HEK293 (cell line): ENCODE measurements at regions not wholly inside any gene's neighbourhood (a gene's known extent, or its start where the extent isn't known, plus 50 kb on each side); places are given as distances from the start of the nearest gene placed in this dataset.

Source experiments
- CTCF ChIA-PET: fragments of 350-600 bp; formaldehyde crosslinking; extraction: SDS; loops from one replicate; lab custom pipeline; 2021; ENCODE audit warnings: antibody characterized with exemption; lab: Yijun Ruan, JAX
- POLR2A ChIA-PET: fragments of 300-600 bp; formaldehyde crosslinking; extraction: SDS; loops from one replicate; lab custom pipeline; 2020; ENCODE audit warnings: antibody characterized with exemption, inconsistent platforms; lab: Yijun Ruan, JAX
- H3K27ac ChIP-seq: fragments of 200-500 bp; sonication (Bioruptor generic); 2 replicates; pipeline ENCODE4 v1.5.1; 2014; ENCODE audit warnings: low read depth, low read length, control low read depth, inconsistent platforms; ENCODE audit errors: extremely low read depth
- H3K36me3 ChIP-seq, 2 experiments: fragments of 200-500 bp in 1 of 2; sonication (Bioruptor generic) in 1 of 2; 1 replicate in 1 of 2; 2 replicates in 1 of 2; pipeline ENCODE4 v1.5.1; 2014 to 2017; ENCODE audit warnings: inconsistent platforms in 2 of 2, low read length in 2 of 2; ENCODE audit not compliant: control insufficient read depth in 2 of 2, insufficient read depth in 1 of 2
- H3K4me1 ChIP-seq: fragments of 200-500 bp; sonication (Bioruptor generic); 2 replicates; pipeline ENCODE4 v1.5.1; 2014; ENCODE audit warnings: mild to moderate bottlenecking, low read length, inconsistent platforms; ENCODE audit not compliant: control insufficient read depth, insufficient read depth
- H3K4me3 ChIP-seq: 2 replicates; pipeline ENCODE4 v1.5.1; 2011; ENCODE audit warnings: low read depth, mild to moderate bottlenecking, control low read depth, low read length, moderate library complexity
- H3K9me3 ChIP-seq: fragments of 200-500 bp; sonication (Bioruptor generic); 2 replicates; pipeline ENCODE4 v1.5.1; 2014; ENCODE audit warnings: low read depth, low read length, inconsistent platforms; ENCODE audit not compliant: control insufficient read depth, insufficient read depth
- KLF8 ChIP-seq: fragments of 450-650 bp; formaldehyde crosslinking; IDR thresholded peaks from 2 replicates; pipeline ENCODE4 v1.5.1; 2016; ENCODE audit warnings: missing biosample characterization, missing genetic modification characterization
- SP2 ChIP-seq: fragments of 450-650 bp; formaldehyde crosslinking; IDR thresholded peaks from 2 replicates; pipeline ENCODE4 v1.5.1; 2016; ENCODE audit warnings: missing biosample characterization, missing genetic modification characterization
- TRIM28 ChIP-seq: IDR thresholded peaks from 2 replicates; pipeline ENCODE4 v1.6.1; 2011; ENCODE audit warnings: low read length, control low read depth, borderline replicate concordance
- WT1 ChIP-seq: fragments of 450-650 bp; formaldehyde crosslinking; IDR thresholded peaks from 2 replicates; pipeline ENCODE4 v1.5.1; 2016; ENCODE audit warnings: missing biosample characterization, missing genetic modification characterization
- YY2 ChIP-seq: fragments of 450-650 bp; formaldehyde crosslinking; IDR thresholded peaks from 2 replicates; pipeline ENCODE4 v1.5.1; 2016; ENCODE audit warnings: missing biosample characterization, missing genetic modification characterization
- ZNF16 ChIP-seq: fragments of 450-650 bp; formaldehyde crosslinking; IDR thresholded peaks from 2 replicates; pipeline ENCODE4 v1.5.1; 2016; ENCODE audit warnings: low read depth, missing biosample characterization, missing genetic modification characterization
- ZNF175 ChIP-seq: fragments of 450-650 bp; formaldehyde crosslinking; IDR thresholded peaks from 2 replicates; pipeline ENCODE4 v1.5.1; 2016; ENCODE audit warnings: missing biosample characterization, missing genetic modification characterization
- ZNF24 ChIP-seq: fragments of 450-650 bp; formaldehyde crosslinking; IDR thresholded peaks from 2 replicates; pipeline ENCODE4 v1.5.1; 2016; ENCODE audit warnings: missing biosample characterization, missing genetic modification characterization
- ZNF311 ChIP-seq: fragments of 450-650 bp; formaldehyde crosslinking; IDR thresholded peaks from 2 replicates; pipeline ENCODE4 v1.5.1; 2017; ENCODE audit warnings: missing biosample characterization, missing genetic modification characterization, borderline replicate concordance
- ZNF324 ChIP-seq: fragments of 450-650 bp; formaldehyde crosslinking; IDR thresholded peaks from 2 replicates; pipeline ENCODE4 v1.5.1; 2016; ENCODE audit warnings: missing biosample characterization, missing genetic modification characterization
- ZNF549 ChIP-seq: fragments of 450-650 bp; IDR thresholded peaks from 2 replicates; pipeline ENCODE4 v1.5.1; 2018; ENCODE audit warnings: missing biosample characterization, missing genetic modification characterization, mild to moderate bottlenecking, inconsistent platforms, moderate library complexity
- ZNF585B ChIP-seq: fragments of 450-650 bp; formaldehyde crosslinking; IDR thresholded peaks from 2 replicates; pipeline ENCODE4 v1.5.1; 2016; ENCODE audit warnings: missing biosample characterization, missing genetic modification characterization
- ZNF830 ChIP-seq: fragments of 450-650 bp; IDR thresholded peaks from 2 replicates; pipeline ENCODE4 v1.5.0; 2018; ENCODE audit warnings: missing biosample characterization, missing genetic modification characterization, low read depth, mild to moderate bottlenecking, moderate library complexity
- ZNF837 ChIP-seq: fragments of 450-650 bp; formaldehyde crosslinking; IDR thresholded peaks from 2 replicates; pipeline ENCODE4 v1.5.1; 2016; ENCODE audit warnings: missing biosample characterization, missing genetic modification characterization
- ZSCAN23 ChIP-seq: fragments of 450-650 bp; formaldehyde crosslinking; IDR thresholded peaks from 2 replicates; pipeline ENCODE4 v1.5.1; 2016; ENCODE audit warnings: missing biosample characterization, missing genetic modification characterization
- ZXDB ChIP-seq: fragments of 450-650 bp; formaldehyde crosslinking; IDR thresholded peaks from 2 replicates; pipeline ENCODE4 v1.5.1; 2016; ENCODE audit warnings: missing biosample characterization, missing genetic modification characterization
- TF ChIP-seq, protein P1 (sequence below): fragments of 450-650 bp; formaldehyde crosslinking; IDR thresholded peaks from 2 replicates; pipeline ENCODE4 v1.5.1; 2017; ENCODE audit warnings: missing biosample characterization, missing genetic modification characterization
- TF ChIP-seq, protein P2 (sequence below): fragments of 450-650 bp; formaldehyde crosslinking; IDR thresholded peaks from 2 replicates; pipeline ENCODE4 v1.5.1; 2017; ENCODE audit warnings: missing biosample characterization, missing genetic modification characterization
- TF ChIP-seq, protein P3 (sequence below): fragments of 450-650 bp; formaldehyde crosslinking; IDR thresholded peaks from 2 replicates; pipeline ENCODE4 v1.5.1; 2016; ENCODE audit warnings: missing biosample characterization, missing genetic modification characterization
- TF ChIP-seq, protein P4 (sequence below): fragments of 450-650 bp; formaldehyde crosslinking; IDR thresholded peaks from 2 replicates; pipeline ENCODE4 v1.5.1; 2017; ENCODE audit warnings: missing biosample characterization, mild to moderate bottlenecking, missing genetic modification characterization, moderate library complexity

DNA sequence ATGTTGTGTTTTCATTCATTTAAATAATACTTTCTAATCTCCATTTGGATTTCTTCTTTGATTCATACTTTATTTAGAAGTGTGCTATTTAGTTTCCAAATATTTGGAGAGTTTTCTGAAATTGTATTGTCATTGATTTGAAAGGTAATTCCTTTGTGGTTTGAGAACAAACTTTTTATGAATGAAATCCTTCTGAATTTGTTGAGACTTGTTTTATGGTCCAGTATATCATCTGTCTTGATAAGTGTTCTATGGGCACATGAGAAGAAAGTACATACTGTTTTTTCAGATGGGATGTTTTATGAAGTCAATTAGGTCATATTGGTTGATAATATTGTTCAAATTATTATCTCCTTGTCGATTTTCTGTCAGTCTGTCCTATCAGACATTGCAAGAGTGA, 953.8 kb downstream of the NR2F1-AS1 start:
- CTCF ChIA-PET: interaction anchor here (0.6 kb wide), 1 partner anchor 84 kb away, joined by 4 read pairs; no protein-coding TSS in a partner anchor
- H3K4me3 ChIP-seq: no peak overlapping the region

DNA sequence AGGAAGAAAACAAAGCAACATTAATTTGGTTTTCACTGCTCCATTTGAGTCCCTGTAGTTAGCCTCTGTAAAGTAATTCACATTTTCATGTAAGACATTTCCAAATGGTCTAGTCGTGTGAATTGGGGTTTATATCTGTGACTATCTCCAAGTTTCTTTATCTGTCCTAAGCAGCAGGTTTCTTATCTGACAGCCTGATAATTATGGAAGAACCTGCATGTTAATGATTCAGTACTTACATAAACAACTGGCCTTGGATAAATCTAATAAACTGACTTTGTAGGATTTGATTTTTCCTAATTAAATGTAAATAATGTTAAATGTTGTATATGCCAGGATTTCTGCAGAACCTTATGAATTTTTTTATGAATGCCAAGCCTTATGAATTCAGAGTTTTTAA, 964.9 kb downstream of the NR2F1-AS1 start:
- ChIA-PET POLR2A (no interaction called here), CTCF (no interaction called here)
- TF ChIP-seq, protein P1, sequence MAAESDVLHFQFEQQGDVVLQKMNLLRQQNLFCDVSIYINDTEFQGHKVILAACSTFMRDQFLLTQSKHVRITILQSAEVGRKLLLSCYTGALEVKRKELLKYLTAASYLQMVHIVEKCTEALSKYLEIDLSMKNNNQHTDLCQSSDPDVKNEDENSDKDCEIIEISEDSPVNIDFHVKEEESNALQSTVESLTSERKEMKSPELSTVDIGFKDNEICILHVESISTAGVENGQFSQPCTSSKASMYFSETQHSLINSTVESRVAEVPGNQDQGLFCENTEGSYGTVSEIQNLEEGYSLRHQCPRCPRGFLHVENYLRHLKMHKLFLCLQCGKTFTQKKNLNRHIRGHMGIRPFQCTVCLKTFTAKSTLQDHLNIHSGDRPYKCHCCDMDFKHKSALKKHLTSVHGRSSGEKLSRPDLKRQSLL (tag by site-specific recombination): no peak
- no peak for TF ChIP-seq KLF8 (tag by site-specific recombination)
- no peak for TF ChIP-seq ZNF16
- no peaks in the 10 kb centered on the region for H3K9me3 ChIP-seq
- H3K4me1 ChIP-seq: no peaks in the 10 kb centered on the region
- H3K36me3 ChIP-seq: no peaks in the 10 kb centered on the region
- no peak overlapping the region for H3K27ac ChIP-seq
- H3K4me3 ChIP-seq: no peak overlapping the region

More for the DNA sequence above, 953.8 kb downstream of the NR2F1-AS1 start:
- no peaks in the 10 kb centered on the region for H3K9me3 ChIP-seq
- no peak overlapping the region for H3K27ac ChIP-seq
- no peaks in the 10 kb centered on the region; a peak in 1 of 3 replicates for H3K36me3 ChIP-seq
- no peak for TF ChIP-seq ZNF175 (tag by site-specific recombination)
- TF ChIP-seq TRIM28: no peak
- no peaks in the 10 kb centered on the region; the same call in 1 of the 2 replicates for H3K4me1 ChIP-seq
- POLR2A ChIA-PET: no interaction called here

DNA sequence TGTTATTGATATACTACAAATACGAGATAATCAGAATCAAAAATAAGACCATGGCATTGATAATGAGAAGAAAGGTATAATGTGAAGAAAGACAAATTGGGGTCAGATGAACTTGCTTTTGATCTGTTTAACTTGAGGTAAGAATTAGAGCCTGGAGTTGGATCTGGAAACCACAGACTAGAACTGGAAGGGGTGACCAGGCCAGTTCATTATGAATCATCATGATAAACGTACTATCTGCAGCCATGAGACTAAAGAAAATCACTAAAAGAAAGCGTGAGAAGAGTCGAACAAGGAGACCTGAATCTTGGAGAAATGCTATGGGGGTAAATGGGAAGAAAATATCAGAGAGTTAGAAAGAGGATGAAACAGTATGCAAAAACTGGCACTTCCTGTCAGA, 967.5 kb downstream of the NR2F1-AS1 start:
- no peaks in the 10 kb centered on the region for H3K4me1 ChIP-seq
- TF ChIP-seq ZNF549 (tag by site-specific recombination) (no peak), YY2 (no peak), ZNF585B (tag by site-specific recombination) (no peak), ZNF311 (tag by site-specific recombination) (no peak), ZNF24 (tag by site-specific recombination) (no peak), WT1 (no peak), ZNF324 (tag by site-specific recombination) (no peak), ZNF830 (tag by site-specific recombination) (no peak), ZNF837 (no peak), ZXDB (no peak), SP2 (tag by site-specific recombination) (no peak), ZSCAN23 (tag by site-specific recombination) (no peak)
- TF ChIP-seq, protein P2, sequence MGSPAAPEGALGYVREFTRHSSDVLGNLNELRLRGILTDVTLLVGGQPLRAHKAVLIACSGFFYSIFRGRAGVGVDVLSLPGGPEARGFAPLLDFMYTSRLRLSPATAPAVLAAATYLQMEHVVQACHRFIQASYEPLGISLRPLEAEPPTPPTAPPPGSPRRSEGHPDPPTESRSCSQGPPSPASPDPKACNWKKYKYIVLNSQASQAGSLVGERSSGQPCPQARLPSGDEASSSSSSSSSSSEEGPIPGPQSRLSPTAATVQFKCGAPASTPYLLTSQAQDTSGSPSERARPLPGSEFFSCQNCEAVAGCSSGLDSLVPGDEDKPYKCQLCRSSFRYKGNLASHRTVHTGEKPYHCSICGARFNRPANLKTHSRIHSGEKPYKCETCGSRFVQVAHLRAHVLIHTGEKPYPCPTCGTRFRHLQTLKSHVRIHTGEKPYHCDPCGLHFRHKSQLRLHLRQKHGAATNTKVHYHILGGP (tag by site-specific recombination): no peak
- TF ChIP-seq, protein P3, sequence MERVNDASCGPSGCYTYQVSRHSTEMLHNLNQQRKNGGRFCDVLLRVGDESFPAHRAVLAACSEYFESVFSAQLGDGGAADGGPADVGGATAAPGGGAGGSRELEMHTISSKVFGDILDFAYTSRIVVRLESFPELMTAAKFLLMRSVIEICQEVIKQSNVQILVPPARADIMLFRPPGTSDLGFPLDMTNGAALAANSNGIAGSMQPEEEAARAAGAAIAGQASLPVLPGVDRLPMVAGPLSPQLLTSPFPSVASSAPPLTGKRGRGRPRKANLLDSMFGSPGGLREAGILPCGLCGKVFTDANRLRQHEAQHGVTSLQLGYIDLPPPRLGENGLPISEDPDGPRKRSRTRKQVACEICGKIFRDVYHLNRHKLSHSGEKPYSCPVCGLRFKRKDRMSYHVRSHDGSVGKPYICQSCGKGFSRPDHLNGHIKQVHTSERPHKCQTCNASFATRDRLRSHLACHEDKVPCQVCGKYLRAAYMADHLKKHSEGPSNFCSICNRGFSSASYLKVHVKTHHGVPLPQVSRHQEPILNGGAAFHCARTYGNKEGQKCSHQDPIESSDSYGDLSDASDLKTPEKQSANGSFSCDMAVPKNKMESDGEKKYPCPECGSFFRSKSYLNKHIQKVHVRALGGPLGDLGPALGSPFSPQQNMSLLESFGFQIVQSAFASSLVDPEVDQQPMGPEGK: no peak
- TF ChIP-seq, protein P4, sequence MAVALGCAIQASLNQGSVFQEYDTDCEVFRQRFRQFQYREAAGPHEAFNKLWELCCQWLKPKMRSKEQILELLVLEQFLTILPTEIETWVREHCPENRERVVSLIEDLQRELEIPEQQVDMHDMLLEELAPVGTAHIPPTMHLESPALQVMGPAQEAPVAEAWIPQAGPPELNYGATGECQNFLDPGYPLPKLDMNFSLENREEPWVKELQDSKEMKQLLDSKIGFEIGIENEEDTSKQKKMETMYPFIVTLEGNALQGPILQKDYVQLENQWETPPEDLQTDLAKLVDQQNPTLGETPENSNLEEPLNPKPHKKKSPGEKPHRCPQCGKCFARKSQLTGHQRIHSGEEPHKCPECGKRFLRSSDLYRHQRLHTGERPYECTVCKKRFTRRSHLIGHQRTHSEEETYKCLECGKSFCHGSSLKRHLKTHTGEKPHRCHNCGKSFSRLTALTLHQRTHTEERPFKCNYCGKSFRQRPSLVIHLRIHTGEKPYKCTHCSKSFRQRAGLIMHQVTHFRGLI: no peak
- TF ChIP-seq, all 188 proteins: peak for 0
- POLR2A ChIA-PET: no interaction called here

More for the DNA sequence above, 967.5 kb downstream of the NR2F1-AS1 start:
- Histone ChIP-seq H3K9me3 (no peaks in the 10 kb centered on the region), H3K27ac (no peak overlapping the region), H3K36me3 (no peaks in the 10 kb centered on the region), H3K4me3 (no peak overlapping the region)
- CTCF ChIA-PET: interaction anchor here (0.6 kb wide), 1 partner anchor 21 kb away, joined by 4 read pairs; no protein-coding TSS in a partner anchor
